Right ventricle myocardium superior (tissue), 1 donor: ENCODE measurements at regions not wholly inside any gene's neighbourhood (a gene's known extent, or its start where the extent isn't known, plus 50 kb on each side); places are given as distances from the start of the nearest gene placed in this dataset.
"Not testable (repeated sequence)": the region's sequence is repeated elsewhere in the genome, so short reads cannot be mapped to it uniquely, and the experiment has no call there.

ENCODE experiments used
- ATAC-seq: fragments of 200-7000 bp; cut with Tn5 transposase; one replicate; pipeline ENCODE4 v1.9.1; 2020; ENCODE audit warnings: mild to moderate bottlenecking; ENCODE audit not compliant: poor library complexity
- DNase-seq: peaks from one replicate; pipeline ENCODE4 v3.0.0-alpha.2; 2020
- intact Hi-C: fragments of 100-400 bp; cut with DNase I; formaldehyde crosslinking; loops from one replicate; pipeline ENCODE4 v1.11.2; 2022
- donor health status: DM: no; HTN: yes; CAD: no; lungs with severe emphysema.

DNA sequence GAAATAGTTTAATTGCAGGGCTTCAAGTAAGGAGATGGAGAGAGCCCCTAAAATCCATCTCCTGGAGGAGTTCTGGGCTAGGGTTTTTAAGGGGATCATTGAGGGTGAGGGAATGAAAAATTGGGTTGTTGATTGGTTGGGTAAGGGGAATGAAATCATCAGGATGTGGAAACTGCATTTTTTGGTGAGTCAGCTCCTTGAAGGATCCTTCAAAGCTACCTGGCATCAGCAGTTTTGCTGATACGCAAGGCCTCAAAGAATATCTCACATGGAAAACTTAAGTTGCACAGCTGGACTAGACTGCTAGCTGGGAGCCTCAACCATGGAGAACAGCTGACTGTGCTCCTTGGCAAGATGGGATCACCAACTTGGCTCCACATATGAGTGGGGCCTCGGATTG is 136.7 kb downstream of the FGF10 start:
- intact Hi-C loops, result no loop called here
- no peak for ATAC-seq
- no peak for DNase-seq

DNA sequence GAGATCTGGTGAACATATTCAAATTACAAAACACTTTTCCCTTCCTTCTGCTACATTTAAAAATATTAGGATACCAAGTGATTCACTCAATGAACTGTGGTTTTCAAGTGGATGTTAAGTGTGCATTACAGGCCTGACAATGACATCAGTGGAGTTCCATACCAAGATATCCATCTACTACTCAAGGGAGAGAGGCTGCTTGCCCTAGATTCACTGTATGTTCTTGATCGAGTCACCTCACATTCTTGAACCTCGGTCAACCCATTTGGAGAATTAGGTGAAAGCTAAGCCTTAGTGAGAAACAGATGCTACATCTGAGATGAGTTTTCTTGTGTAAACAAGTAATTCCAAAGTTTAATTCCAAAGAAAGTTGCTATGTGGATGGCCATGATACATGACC is 142.2 kb downstream of the FGF10 start:
- ATAC-seq (no peak), DNase-seq (no peak)
- intact Hi-C loops, result no loop called here

DNA sequence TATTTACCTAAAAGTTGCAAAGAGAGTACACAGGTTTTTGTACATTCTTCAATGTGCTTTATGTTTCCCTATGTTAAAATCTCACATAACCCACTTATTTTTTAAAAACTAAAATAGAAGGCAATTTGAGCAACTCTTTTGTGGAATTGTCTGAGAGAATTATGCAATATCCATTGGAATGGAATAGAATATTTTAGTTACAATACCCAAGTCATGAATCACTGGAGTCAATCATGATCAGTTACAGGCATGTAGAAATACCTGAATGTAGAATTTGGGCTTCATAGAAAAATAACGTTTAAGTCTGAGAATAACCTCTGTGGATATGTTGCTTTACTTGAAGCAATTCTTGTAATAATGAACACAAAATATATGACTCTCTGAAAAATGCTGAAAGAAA is 143.3 kb downstream of the FGF10 start:
- intact Hi-C loops, result no loop called here
- DNase-seq, result no peak
- ATAC-seq, result no peak

DNA sequence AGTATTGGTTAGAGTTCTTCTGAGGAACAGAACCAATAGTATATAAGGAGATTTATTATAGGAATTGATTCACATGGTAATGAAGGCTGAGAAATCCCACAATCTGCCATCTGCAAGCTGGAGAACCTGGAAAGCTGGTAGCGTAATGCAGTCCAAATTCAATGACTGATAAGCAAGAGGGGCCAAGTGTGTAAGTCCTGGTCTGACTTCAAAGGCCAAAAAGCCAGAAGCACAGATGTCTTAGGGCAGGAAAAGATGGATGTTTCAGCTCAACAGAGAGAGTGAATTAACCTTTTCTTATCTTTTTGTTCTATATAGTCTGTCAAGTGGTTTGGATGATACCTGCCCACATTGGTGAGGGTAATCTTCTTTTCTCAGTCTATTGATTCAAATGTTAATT is 146.4 kb downstream of the FGF10 start:
- ATAC-seq, result no peak
- intact Hi-C loops, result no loop called here
- DNase-seq, result no peak

DNA sequence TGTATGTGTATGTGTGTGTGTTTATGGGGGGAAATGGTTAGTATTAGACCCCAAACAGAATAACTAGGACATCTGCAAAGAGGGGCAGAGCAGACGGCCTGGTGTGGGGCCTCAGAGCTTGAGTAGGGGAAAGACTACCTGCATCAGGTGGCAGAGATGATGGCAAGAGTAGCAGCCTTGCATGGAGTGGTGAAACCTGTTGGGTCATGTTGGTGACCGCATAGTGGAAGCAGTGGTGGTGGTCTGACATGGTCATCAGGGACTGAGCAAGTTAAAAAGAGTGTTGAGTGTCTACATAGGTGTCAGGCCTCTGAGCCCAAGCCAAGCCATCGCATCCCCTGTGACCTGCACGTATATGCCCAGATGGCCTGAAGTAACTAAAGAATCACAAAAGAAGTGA is 153.2 kb downstream of the FGF10 start:
- intact Hi-C loops, result no loop called here
- ATAC-seq, result no peak
- DNase-seq, result no peak

DNA sequence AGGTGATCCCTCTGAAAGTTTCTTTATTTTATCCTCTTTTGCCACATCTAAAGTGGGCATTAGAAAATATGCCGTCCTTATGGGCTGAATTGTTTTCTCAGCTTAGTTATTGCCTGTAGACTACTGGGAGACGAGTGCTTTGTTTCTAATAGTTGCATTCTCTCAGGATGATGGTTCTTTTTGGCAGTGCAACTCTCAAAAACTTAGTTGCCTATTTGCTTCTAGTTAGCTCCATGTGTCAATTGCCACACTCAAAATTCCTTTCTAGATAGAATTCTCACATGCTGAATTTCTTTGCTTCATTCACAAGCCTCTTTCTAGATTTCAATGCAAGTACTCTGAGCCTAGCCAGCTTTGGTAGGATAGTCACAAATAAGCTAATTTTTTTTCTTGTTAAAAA is 155.5 kb downstream of the FGF10 start:
- intact Hi-C loops, result no loop called here
- no peak for ATAC-seq
- no peak for DNase-seq

DNA sequence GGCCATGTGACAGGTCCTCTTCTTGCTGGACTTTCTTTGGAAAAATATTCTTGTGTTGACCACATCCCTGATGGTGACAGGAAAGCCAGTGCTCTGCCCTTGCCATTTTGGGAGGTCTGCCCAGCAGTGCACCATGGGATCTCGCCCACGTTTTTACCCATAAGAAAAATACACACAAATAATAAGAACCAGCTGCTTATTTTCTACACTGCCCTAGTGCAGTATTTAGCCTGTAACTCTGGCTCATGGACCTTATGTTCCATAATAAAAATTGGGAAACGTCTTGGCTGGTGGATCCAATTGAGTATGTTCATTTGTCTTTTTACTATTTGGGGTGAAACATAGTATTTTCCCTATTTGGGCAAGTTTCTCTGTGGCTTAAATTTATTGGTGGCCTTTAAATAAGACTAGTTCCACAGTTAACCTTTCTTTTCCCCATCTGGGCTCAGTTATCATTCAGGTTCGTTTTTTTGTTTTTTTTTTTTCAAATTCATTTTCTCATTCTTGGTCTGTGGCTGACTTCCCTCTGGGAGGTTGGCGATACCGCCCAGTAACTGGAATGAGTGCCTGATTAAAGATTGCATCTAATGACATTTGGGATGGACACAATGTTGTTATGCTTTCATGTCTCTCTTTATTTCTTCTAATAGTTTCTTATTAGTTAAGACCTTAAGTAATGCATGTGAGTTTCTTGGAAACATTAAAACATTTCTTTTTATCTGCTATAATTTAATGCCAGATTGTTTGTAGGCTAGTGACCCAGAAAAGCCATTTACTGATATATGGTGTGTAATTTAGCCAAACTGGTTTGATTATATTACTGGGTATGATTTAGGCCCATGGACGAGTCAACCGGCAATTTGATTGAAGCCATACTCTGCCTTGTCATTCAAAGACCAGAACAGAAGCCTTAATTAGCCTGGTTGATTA is 163.7 kb downstream of the FGF10 start:
- intact Hi-C loops, result no loop called here

DNA sequence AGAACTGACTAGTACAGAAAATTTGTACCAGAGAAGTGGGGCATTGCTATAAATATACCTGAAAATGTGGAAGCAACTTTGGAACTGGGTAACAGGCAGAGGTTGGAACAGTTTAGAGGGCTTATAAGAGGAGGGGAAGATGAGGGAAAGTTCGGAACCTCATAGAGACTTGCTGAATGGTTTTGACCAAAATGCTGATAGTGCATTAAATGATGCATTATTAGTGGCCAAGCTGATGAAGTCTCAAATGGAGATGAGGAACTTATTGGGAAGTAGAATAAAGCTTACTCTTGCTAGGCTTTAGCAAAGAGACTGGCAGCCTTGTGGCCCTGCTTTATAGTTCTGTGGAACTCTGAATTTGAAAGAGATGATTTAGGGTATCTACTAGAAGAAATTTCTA is 189.8 kb downstream of the FGF10 start:
- intact Hi-C loops, result no loop called here
- DNase-seq (no peak), ATAC-seq (no peak)

More for the DNA sequence above, 163.7 kb downstream of the FGF10 start:
- no peak for ATAC-seq
- no peak for DNase-seq

DNA sequence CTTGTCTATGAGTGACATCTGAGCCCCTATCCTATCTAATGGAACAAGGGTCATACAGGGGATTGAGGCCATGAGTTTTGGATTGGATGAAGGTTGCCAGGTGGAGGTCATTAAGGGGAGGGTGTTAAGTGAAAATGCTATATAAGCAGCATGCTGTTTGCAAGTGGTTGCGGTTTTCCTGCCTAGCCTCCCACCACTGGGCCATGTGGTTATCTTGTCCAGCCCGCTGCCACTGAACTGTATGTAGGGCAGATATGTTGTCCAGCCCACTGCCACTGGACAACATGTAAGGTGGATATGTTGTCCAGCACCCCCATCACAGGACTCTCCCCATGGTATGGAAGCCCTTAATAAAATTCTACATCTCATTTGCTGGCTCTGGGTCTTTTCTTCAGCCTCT is 200.0 kb downstream of the FGF10 start:
- intact Hi-C loops, result no loop called here
- DNase-seq, result no peak
- ATAC-seq, result no peak

DNA sequence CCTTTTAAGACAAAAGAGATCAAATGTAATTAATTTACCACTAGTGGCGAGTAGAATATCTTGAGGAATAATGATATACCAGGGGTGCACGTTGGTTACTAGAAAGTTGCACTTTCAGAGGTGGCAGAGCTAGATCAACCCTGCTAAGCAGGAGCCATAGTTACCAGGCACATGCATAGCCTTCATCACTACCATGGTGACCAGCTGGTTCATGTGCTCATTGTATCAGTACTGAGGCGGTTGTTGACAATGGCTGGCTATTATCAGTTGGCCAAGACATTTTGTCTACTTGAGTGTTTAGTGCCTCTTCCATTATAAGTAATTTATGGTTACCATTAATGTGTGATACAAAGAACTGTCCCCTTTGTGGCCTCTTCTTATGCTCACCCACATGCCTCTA is 201.2 kb downstream of the FGF10 start:
- ATAC-seq, result no peak
- intact Hi-C loops, result no loop called here
- no peak for DNase-seq

DNA sequence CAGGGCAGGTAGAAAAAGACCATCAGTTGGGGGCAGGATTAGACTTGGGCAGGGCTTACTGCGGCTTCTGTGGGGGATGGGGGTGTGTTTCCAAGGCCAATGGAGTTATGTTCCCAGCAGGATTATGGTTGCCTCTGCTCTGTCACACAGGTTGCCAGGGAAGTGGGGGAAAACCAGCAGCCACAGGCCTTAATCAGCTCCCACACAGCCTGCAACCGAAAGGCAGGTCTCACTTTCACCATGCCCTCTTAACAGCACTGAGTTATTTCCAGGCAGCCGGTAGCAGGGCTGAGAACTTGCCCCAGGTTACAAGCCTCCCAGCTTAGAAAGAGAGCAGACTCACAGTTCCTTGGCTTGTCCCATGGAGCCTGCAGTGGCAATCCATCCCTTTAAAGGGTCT is 205.5 kb downstream of the FGF10 start:
- no peak for ATAC-seq
- intact Hi-C loops, result no loop called here
- DNase-seq, result peak; percentile 12

DNA sequence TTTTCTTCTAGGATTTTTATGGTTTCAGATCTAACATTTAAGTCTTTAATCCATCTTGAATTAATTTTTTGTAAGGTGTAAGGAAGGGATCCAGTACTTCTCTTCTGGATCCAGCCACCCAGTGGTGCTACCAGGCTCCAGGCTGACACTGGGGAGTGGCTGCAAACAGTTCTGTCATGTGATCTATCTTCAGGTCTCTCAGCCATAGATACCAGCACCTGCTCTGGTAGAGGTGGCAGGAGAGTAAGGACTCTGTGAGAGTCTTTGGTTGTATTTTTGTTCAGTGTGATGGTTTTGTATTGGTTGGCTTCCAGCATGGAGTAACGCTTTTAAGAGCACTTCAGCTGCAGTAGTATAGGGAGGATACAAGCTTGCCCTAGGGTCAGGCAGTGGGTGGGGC is 205.9 kb downstream of the FGF10 start:
- ATAC-seq (no peak), DNase-seq (no peak)

DNA sequence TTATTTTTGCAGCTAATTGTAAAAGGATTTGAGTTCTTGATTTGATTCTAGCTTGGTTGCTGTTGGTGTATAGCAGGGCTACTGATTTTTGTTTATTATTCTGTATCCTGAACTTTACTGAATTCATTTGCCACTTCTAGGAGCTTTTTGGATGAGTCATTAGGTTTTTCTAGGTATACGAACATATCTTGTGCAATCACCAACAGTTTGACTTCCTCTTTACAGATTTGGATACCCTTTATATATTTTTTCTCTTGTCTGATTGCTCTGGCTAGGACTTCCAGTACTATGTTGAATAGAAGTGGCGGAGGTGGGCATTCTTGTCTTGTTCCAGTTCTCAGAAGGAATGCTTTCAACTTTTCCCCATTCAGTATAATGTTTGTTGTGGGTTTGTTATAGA is 210.8 kb downstream of the FGF10 start:
- intact Hi-C loops, result no loop called here
- ATAC-seq (no peak), DNase-seq (no peak)

More for the DNA sequence above, 205.9 kb downstream of the FGF10 start:
- intact Hi-C loops, result no loop called here

DNA sequence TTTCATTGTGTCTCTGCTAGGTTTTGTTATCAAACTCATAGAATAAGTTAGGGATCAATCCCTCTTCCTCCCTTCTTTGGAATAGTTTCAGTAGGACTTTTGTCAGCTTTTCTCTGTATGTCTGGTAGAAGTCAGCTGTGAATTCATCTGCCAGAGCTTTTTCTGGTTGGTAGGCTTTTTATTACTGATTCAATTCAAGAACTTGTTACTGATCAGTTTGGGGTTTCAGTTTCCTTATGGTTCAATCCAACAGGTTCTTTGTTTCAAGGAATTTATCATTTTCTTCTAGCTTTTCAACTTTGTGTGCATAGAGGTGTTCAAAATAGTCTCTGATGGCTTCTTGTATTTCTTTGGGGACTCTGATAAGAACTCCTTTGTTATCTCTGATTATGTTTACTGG is 221.7 kb downstream of the FGF10 start:
- intact Hi-C loops, result no loop called here
- DNase-seq (no peak), ATAC-seq (no peak)

DNA sequence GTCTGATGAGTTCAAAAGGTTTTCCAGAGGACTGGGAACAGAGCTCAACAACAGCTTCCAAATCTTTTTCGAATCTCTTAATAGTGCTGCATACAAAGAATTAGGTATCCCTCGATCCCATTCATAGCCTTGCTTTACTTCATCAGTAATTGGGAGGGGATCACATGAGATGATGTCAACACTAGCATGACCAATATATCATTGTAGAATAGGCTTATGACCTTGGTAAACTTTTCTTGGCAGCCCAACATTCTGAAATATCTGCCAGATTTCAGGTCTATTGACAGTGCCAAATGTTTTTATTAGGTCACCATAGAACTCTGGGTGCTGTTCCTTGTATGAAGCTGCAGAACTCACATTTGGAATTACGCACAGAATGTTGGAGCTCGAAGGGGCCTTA is 228.9 kb downstream of the FGF10 start:
- DNase-seq, result no peak
- intact Hi-C loops, result no loop called here
- ATAC-seq, result peak; percentile 22

DNA sequence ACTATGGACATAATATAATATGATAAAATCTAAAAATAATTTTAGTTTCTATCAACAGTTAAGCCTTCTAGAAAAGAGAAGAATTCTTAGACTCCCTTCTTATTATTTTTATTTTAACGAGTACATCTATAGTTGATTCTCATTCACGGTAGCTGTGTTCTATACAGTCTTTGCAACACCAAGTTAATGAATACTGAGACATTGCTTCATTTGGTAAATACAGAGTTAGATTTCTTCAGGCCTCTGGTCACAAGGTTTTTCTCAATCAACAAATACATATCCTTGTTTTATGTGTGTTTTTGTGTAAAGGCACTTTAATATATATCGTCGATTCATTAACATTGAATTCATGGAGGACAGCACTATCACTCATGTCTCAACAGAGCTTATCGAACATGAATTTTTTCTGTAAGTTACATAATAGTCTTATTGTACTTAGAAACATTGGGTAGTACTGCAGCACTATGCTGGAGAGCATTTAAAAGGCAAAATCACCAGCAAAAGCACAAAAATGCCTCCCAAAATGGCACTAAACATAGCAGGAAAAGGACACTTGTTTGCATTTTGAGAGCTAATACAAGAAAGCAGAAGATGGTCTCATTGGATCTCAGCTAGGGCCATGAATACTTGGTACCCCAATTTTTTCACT is 239.0 kb downstream of the FGF10 start:
- DNase-seq (no peak), ATAC-seq (no peak)
- intact Hi-C loops, result no loop called here

DNA sequence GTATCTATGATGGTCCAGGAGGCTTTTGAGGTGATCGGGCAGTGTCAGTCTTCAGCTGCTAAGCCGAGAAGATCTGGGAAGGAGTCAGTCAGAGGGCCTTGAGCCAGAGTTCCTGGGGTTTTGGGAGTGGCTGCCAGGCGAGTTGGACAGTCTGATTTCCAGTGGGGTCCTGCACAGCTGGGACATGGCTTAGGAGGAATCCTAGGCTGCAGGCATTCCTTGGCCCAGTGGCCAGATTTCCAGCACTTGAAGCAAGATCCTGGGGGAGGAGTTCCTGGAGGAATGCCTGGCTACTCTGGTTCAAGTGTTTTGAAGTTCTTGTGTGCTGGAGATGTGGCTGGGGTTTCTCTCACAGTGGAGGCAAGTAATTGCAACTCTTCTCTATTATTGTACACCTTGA is 271.3 kb downstream of the FGF10 start:
- intact Hi-C loops, ATAC-seq: not testable (repeated sequence)
- peak; percentile 83 for DNase-seq

DNA sequence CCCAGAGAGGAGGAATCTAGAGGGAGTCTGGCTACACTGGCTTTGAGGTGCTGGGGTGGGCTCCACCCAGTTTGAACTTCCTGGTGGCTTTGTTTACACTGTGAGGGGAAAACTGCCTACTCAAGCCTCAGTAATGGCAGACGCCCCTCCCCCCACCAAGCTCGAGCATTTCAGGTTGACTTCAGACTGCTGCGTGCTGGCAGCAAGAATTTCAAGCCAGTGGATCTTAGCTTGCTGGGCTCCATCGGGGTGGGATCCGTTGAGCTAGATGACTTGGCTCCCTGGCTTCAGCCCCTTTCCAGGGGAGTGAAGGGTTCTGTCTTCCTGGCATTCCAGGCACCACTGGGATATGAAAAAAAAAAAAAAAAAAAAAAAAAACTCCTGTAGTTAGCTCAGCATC is 281.0 kb downstream of the FGF10 start:
- ATAC-seq, DNase-seq, intact Hi-C loops: not testable (repeated sequence)

DNA sequence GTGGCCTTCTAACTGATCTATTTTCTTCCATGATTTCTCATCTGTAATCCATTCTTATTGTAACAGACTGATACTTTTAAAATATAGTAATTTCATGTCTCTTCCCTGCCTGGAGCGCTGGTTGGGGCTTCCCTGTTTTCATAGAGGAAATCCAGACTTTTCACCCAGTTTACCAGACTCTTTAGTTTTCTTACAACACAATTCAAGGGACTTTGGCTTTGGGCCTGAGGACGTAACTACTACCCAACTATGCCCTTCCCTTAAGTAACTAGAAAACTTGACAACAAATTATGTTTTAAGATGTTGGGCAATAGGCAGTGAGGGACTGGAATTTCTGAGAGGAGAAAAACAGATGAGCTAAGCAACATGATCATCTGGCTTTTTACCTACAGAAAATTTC is 289.6 kb downstream of the FGF10 start:
- no peak for ATAC-seq
- no peak for DNase-seq
- intact Hi-C loops, result no loop called here

DNA sequence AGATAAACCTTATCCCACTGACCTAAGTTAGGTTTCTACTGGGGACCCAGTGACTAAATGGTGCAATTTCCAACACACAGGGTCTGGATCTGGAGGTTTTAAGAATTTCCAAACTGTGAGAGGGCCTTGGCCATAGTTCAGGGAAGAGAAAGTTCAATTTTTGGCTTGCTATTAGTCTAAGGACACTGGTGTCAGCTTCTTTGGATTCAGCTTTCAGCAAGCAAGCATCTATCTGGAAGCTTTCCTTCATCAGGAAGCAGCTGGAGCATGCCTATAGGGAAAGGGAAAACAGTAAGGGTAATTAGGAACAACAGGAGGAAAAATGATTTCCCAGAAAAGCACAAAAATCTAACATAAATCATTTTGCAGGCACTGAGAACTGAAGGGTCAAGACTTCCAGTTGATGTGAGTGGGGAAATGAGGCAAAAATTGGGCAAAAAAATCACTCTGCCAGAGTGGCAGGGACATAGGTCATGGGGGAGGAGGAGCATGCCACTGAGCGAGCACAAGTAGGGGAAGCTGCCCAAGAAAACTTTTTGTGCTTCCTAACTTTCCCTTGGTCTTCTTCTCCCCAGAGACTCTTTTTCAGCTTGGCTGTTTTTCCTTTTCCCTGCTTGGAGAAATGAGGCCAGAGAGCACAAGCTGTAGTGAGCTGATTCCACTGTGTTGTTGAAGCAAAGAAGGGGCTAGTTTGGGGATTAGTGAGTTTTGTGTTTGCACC is 299.6 kb downstream of the FGF10 start:
- ATAC-seq (peak; percentile 92), DNase-seq (peak; percentile 45)
- intact Hi-C loops, result no loop called here
